NCI-H2171 treated with DMSO at 0.1 percent for 48 hours (cell line): ENCODE measurements at regions not wholly inside any gene's neighbourhood (a gene's known extent, or its start where the extent isn't known, plus 50 kb on each side); places are given as distances from the start of the nearest gene placed in this dataset.

ENCODE experiments used
- DNase-seq: peaks from one replicate; lab custom pipeline; 2025; lab: John Stamatoyannopoulos, UW

DNA sequence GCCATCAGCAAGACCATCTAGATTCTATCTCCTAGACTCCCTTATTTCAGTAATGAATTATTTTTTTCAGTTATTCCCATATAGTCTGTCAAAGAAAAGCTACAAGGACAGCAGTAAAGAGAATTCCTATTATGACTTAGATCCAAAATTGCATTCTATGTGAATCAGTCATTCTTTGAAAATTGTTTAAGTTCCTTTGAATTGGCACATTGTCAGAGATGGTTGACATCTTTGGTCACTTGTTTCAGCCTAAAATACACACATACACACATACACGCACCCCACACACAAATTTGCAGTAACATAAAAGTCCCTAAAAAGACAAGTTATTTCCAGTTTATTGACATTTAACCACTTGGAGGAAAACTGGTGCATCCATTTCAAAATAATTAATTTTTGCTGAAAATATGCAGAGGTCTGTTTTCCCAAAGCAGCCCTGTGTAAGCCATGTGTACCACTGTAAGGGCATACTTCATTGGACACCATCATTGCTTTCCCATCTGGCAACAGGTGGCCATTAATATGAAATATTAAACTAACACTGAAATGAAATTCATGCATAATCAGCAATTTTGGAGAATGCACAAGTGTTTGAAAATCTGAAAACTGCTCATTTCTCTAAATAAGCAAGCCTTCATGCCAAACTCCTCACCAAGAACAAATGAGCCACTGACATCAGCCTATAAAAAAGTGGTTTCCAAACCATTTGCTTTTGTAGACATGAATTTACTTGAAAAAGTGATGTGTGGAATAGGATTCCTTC, 121.7 kb upstream of the COL1A2 start:
- DNase-seq: no peak

DNA sequence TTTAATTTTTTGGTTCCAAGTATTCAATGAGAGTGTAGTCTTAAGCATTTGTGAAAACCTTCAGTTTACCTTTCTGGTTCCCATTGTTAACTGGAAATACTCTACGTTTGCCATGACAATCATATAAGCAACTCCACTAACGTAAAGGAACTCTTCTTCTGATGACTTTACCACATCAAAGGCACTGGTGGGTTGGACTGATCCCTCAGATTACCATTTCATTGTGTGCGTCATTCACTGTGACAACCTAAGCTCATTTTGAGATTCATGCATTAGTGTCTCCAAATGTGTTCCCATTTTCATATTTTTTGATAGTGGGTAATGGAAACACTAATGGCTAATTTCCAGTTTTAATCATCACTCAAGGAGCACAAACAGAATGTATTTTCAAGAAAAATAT, 119.9 kb upstream of the COL1A2 start:
- DNase-seq: no peak

DNA sequence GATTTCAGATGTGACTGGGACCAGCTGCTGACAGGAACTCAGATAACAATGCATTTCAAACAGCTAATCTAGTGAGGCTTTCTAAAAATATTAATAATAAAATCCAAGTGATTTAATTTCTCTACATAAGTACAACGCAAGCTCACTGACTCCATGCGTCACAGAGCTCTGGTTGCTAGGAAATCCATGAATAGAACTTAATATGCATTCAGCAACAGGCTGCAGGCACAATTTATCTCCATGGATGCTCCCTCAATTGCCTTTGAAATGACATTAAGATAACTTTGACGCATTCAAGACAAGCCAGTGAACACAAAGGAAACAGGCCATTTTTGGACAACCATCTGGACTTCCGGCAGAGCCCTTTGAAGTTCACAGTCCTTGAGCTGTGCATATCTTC, 118.7 kb upstream of the COL1A2 start:
- no peak for DNase-seq

DNA sequence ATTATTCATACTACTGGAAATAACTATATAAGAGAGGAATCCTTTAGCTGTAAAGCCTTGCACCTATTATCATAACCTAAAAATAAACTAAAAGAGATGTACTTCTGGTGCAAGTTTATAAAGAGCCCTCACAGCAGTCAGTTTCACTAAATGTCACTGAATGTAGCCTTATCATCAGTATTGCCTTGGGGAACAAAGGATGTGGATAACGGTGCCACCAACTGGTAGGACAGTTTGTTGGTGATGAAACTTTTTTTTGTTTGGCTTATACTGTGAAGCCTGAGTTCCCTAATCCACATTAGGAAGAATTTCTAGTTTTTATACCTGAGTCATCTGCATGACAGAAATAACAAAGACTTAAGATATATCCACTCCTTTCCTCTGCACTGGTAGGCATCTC, 117.9 kb upstream of the COL1A2 start:
- DNase-seq: peak; percentile 19

DNA sequence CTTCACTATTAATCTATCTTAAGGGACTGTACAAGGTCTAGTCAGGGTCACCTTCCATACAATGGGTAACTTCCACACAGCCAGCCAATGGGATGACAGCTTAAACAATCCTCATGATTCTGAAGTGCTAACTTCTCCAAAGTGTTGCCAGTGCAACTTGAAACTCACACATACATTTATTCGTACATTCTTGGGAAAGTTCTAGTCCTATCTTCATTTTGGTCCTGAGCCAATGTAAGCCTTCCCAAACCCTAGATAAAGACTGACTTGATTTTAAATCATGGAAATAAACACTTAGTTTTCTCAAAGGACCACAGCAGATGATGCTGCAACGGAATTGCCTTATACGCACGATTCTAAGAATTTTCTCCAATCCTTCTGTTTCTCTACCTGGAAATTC, 117.5 kb upstream of the COL1A2 start:
- no peak for DNase-seq

DNA sequence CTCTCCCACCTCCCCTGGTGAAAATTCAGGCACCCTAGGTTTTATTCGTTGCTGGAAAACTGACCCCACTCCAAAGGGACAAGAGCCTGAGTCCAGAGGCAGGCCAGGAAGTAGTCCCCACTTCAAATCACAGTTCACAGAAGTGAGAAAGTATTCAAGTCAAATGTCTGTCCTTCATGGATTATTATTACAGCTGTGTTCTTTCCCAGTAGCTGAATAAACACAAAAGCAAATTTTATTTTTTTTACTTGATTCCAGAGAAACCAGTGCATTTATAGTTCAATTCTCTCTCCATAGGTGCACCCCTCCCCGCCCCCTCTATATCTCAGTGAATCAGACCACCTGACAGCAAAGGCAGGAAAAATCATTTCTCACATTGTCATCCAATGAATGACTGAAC, 113.8 kb upstream of the COL1A2 start:
- no peak for DNase-seq

DNA sequence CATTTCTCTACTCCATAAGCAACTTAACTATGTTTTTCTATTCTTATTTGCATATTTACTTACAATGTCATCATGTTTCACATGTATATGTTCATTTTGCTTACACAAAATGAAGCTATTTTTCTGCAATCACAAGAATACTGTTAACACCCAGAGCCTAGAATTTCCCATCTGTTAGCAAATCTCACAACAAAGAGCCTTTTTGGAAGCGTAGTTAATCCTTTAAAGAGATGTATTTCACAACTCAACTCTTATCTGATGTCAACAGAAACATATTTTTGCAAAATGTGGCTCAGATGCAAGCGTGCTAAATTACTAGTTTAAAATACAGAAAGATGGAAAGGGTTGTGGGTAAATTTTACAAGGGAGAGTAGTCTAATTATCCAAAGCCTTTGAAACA, 110.6 kb upstream of the COL1A2 start:
- no peak for DNase-seq

DNA sequence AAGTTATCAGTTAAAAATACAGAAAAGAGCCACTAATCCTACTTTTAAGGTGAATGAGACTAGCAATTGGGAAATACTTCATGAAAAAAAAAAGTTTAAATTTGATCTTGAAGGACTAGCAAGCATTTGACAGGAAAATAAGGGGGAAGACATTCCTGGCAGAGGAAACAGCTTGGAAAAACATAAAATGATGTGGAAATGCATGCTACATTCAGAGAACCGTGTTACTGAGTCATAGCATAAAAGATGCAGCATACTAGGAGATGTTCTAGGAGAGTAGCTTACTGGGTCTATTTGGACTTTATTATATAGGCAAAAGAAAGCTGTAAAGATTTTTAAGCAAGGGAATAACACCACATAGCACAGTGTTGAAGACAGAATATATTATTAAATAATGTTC, 108.6 kb upstream of the COL1A2 start:
- DNase-seq: no peak

DNA sequence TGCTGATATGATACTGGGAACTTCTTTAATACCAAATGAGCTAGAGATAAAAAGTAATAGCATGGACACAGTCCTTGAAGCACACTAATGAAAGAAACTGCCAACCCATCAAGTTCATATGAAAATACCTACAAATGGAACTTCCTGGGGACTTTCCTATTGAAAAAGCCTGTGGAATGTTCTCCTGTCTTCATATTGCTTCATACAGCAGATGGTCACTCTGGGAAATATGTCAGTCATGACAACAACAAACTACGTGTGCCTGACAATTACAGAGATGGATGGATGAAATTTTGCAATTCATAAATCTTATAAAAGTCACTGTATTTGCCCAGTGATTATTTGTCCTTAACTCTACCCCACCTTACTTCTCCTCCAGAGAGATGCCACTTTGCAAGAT, 106.6 kb upstream of the COL1A2 start:
- no peak for DNase-seq

DNA sequence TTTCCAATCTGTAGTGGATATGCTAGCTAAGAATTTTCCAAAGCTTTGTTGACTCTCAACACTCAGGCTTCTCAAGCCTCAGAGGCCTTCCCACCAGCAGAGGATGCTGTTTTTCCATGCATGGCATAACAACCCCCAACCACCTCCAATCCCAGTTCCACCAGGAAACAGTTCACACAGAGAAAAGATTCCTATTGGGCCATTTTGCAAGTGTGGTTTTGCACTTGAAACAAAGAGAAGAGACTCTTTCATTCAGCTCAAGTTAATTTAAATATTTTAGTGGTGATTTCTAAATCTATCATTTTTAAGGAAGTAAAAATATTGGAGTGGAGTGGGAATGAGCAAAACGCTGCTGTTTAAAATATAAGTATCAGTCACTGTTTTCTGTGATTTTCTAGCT, 105.6 kb upstream of the COL1A2 start:
- peak; percentile 57 for DNase-seq

DNA sequence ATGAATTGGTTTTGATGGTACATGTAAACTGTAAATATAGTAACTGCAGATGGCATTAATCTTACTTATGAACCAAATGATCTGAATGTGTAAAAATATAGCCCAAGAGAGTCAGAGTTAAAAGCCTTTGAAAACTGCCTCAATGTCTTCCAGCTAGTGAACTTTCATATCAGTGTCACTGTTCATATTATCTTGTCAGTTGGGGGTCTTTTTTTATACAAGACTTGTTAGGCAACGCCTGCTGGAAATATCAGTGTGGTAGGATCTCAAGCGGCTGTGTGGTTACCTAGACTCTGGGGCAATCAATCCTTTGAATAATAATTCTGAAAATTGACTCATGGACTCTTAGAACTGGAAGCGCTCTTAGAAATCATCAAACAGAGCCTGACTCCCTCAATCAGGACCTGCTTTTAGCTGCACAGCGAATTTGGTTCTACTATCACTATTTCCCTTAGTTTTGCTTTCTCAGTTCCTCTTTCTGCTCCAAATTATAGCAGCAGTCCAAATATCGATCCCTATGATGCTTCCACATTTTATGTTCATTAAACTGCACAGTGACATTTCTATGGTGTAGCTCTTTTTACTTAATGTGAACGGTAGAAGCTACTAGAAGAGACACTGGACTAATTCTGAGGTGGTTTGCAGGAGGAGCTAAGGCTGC, 100.1 kb upstream of the COL1A2 start:
- DNase-seq: no peak

DNA sequence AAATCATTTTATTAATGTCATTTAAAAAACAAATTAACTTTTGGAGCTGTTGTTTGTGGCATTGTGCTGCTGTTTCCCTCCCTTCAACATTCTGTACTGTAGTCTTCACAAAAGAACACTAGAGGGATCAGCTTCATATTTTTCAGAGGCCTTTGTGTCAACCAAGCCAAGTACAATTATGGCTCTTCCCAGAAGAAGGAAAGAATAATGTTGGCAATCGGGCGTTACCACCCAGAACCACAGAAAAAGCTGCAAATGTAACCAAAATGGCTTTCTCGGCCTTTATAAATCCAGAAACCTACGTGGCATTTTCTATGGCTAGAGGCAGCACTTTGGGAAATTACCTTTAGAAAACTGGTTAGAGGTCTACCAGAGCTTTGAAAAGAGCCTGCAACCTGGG, 98.8 kb upstream of the COL1A2 start:
- DNase-seq: peak; percentile 16

DNA sequence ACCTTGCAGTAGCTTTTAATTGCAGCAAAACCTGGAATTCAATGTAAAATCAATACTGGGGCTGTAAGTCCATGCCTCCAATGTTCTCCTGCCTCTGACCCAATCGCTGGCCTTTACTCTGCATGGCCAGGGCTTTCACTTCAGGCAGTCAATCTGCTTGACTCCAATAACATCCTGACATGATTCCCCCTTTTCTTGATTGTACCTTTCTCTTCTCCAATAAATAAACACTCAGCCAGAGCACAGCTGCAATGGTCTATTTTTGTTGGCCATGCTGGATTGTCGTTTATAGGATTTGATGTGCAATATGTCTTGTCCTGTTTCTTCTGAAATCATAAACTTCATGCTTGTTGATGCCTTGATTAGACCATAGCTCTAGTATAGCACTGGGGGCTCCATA, 97.8 kb upstream of the COL1A2 start:
- DNase-seq: no peak

DNA sequence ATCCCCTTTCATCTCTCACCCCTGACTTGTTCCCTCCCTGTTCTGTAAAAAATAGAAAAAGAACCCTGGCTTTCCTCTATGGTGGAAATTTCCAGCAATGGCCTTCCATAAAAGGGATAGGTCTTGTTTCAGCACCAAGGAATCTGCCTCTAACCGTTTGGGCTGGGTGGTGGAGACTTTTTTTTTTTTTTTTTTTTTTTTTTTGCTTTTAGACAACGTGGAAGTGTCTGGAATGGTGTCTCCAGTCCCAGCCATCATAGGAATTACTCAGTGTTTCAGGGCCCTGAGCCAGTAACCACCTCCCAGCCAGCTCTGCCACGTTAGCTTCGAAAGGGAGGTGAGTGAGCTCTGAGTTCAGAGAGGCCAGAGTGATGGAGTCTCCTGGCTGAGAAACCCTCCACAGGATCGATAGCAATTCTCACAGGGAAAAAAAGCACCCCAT, 97.3 kb upstream of the COL1A2 start:
- DNase-seq: no peak

DNA sequence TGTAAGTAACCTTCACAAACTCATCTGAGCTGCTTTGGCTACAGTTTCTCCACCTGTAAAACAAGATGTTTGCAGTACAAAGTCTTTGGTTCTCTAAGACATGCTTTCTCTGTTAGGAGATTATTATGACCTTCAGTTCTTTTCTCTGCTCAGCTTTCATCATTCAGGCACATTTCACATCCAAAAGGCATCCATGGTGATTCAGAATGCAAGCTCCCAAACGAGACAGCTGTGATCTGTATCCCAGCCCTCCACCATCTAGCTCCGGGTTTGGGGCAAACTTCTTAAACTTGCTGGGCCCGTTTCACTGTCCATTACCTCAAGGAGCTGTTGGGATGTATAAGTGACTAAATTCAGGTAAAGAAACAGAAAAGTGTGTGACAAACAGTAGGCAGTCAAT, 95.8 kb upstream of the COL1A2 start:
- no peak for DNase-seq

DNA sequence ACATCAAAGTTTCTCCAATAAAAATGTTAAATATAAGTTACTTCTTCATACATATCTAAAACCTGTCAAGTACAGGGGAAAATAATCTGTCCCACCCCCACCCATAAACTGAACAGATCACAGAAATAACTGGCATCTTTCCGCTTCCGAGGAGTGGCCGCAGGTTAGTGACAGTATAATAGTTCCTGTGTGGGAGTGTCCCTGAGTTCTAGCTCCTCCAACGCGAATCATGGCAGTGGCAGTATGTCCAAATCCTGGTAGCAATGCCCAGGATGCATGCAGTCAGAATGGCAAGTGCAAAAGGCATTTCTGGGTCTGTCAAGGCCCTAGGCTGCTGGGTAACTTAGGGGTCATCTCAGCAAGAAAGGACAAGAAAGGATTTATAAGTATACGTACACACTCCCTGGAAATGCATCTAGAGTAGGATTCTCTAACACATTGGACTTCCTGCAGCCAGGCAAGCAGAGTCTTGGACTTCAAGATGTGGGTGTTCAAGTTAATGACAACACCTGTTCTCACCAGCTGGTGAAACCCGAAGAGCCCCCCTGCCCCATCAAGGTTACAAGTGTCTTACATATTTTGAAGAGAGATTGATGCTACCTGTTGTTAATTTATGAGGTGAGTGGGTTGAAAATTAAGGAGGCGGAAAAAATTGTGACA, 94.4 kb upstream of the COL1A2 start:
- peak; percentile 38 for DNase-seq

DNA sequence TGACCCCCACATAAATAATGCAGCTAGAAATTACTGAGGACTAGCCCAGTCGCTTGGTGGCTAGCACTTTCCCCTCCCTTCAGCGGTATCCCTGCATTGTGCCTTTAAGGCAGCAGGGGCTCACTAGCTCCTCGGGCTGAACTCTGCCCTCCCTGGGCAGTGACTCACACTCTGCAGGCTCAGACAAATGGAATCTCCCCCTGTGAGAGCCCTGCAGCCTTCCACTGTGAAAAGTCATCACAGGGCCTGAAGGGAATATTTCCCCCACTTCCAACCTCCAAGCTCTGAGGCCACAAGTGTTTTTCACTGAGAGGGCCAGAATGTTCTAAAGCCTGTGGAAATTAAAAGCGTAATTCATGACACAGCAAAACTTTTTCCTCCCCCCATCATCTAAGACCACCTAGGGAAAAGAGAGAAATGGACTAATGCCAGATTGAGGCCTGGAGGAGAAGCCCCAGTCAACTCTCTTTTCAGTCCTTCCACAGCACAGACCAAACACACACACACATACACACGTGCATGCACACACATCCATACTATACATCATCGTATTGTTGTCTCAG, 93.6 kb upstream of the COL1A2 start:
- no peak for DNase-seq

DNA sequence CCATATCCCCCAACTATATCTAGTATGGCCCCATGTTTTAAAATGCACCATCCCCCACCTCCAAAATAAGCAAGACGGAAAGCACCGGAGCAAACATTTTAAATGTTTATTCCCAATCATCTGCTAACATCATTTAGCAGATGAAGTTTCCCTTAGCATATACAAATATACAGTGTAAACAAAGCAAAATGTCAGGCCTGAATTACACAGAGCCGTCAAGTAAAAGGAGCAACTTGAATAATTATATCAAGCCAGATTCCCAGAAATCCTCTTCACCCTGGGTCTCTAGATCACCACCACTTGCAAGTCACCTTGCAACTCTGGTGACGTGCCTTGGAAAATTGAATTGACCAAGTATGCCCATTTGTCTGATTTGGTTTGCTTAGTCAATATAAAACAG, 91.6 kb upstream of the COL1A2 start:
- DNase-seq: no peak

DNA sequence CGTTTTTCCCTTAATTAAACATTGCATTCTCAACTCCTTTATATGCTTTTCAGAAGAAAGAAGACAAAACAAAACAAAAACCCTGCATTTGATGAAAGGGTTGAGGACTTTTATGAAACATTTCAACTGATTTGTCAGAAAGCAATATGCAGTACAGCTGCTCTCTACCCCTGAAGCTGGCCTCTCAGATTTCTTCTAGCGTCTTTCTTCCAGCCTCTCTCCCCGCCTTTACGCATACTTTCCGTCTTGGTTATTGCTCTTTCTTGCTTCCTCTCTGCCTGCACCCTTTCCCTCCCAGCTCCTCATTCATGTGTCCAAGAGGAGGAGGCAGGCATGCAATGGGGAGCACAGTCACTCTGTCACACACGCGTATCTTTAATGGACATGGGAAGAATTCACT, 91.0 kb upstream of the COL1A2 start:
- DNase-seq: no peak

DNA sequence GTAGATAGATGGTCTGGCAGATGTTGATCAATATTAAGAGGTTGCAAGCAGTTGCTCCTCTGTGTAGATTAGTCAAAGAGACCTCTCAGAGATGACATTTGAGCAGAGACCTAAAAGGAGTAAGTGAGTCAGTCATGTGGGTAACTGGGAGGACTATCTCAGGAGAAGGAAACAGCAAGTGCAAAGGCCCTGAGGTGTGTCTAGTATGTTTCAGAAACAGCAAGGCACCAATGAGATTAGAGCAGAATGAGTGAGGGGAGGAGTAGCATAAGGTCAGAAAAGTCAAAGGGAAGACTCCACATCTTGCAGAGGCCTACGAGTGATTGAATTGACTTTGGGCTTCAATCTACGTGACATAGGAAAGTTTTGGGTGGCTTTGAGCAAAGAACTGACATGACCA, 89.8 kb upstream of the COL1A2 start:
- DNase-seq: no peak

DNA sequence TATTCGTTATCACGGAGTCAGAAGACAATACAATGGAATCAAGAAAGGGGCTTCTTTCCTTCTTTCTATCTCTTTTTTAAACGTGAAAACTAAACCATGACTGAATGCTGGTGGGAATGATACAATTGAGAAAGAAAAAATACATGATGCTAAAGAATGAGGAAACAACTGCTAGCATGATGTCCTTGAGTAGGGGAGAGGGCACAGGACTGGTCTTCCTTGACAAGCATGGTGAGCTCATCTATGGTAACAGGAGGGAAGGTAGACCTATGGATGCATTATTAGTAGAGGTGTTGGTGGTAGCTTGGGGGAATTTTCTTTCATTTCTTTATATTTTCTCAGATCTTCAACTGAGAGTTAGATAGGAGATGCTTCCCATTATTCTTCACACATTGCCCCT, 88.9 kb upstream of the COL1A2 start:
- DNase-seq: no peak

DNA sequence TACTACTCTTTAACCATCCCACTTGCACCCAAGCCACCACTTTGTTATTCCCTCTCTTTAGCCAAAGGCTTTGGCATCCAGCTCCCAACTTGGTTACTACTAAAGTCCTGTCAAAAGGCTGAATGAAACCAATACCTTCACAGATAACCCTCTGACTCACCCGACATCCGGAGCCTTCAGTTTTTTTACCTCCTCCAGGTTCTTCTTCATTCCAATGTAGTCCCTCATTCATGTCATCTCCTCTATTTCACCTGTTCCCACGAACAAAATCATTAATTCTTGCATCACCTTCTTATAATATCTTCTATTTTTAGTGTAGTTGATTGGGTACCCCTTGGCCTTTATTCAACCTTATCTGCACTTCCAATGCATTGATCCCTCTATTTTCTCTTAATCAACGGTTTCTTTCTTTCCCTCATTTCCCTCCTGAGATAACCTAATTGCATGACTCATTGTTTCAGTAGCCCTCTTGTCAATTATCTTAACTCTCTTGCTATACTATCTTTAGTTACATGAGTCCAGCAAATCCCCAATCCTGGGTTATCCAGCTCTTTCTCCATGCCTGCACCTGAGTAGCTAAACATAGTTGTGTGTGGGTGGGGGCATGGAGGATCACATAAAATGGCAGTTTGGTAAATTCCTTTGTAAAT, 87.2 kb upstream of the COL1A2 start:
- DNase-seq: no peak

DNA sequence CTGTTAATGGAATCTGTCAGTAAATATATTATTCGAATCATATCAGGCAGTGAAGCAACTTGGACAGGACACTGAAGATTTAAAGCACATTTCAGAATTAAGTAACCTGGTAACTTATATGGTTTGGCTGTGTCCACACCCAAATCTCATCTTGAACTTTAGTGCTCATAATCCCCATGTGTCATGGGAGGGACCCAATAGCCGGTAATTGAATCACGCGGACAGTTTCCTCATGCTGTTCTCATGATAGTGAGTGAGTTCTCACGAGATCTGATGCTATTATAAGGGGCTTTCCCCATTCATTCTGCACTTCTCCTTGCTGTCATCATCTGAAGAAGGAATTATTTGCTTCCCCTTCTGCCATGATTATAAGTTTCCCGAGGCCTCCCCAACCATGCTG, 83.2 kb upstream of the COL1A2 start:
- no peak for DNase-seq
